GM23338 (cell line): ENCODE measurements at regions not wholly inside any gene's neighbourhood (a gene's known extent, or its start where the extent isn't known, plus 50 kb on each side); places are given as distances from the start of the nearest gene placed in this dataset.

Experiments used
- CTCF ChIP-seq, 2 experiments: fragments of 200-600 bp in 1 of 2; sonication (generic) in 1 of 2; conservative IDR thresholded peaks; 2 replicates each; pipeline versions ENCODE4 v1.5.1 to v1.6.1; 2016 to 2017; ENCODE audit warnings: antibody characterized with exemption in 2 of 2, low read depth in 2 of 2, mild to moderate bottlenecking in 2 of 2, moderate library complexity in 1 of 2
- EZH2 ChIP-seq: fragments of 200-600 bp; sonication (generic); IDR thresholded peaks from one replicate; pipeline ENCODE4 v1.8.0; 2017; ENCODE audit warnings: antibody characterized with exemption, mild to moderate bottlenecking, low read depth; ENCODE audit not compliant: unreplicated experiment
- EZH2phosphoT487 ChIP-seq: fragments of 200-600 bp; sonication (generic); IDR thresholded peaks from one replicate; pipeline ENCODE4 v1.8.1; 2018; ENCODE audit warnings: antibody characterized with exemption; ENCODE audit not compliant: unreplicated experiment
- POLR2AphosphoS5 ChIP-seq: IDR thresholded peaks from 2 replicates; pipeline ENCODE4 v1.6.1; 2016; ENCODE audit warnings: antibody characterized with exemption, low read depth

GRCh38 chr10:27383595-27384542, 120.2 kb upstream of the RAB18 start:
- TF ChIP-seq POLR2AphosphoS5 (no peak), CTCF (conservative IDR thresholded peaks at IDR 0.05; ENCODE audit: low read depth in 2 of 2) (no peak), EZH2 (no peak), EZH2phosphoT487 (no peak)
